ENCODE measurements at regions not wholly inside any gene's neighbourhood (a gene's known extent, or its start where the extent isn't known, plus 50 kb on each side); places are given as distances from the start of the nearest gene placed in this dataset.

GRCh38 chr1:168782559-168783116 is 53.6 kb upstream of the DPT start:
- DNase-seq: no peak

- DNase-seq: no peak
These were observed 54.6 kb upstream of the DPT start for GRCh38 chr1:168783458-168784210.

GRCh38 chr1:168786476-168787330 is 57.7 kb upstream of the DPT start:
- DNase-seq: no peak

- DNase-seq: no peak
These were observed 59.3 kb upstream of the DPT start for GRCh38 chr1:168788258-168788657.

GRCh38 chr1:168789501-168789900 is 60.5 kb upstream of the DPT start:
- no peak for DNase-seq

GRCh38 chr1:168792142-168792541 is 63.1 kb upstream of the DPT start:
- DNase-seq: no peak

GRCh38 chr1:168792592-168793125 is 63.7 kb upstream of the DPT start:
- no peak for DNase-seq

GRCh38 chr1:168794057-168794456 is 65.1 kb upstream of the DPT start:
- DNase-seq: no peak

GRCh38 chr1:168795681-168796080 is 66.7 kb upstream of the DPT start:
- DNase-seq: no peak

GRCh38 chr1:168799927-168800605 is 71.1 kb upstream of the DPT start:
- no peak for DNase-seq

- DNase-seq: no peak
These were observed 72.2 kb upstream of the DPT start for GRCh38 chr1:168801032-168801745.

- DNase-seq: no peak
These were observed 75.0 kb upstream of the DPT start for GRCh38 chr1:168803806-168804510.

- no peak for DNase-seq
These were observed 77.9 kb upstream of the DPT start for GRCh38 chr1:168806952-168807351.

GRCh38 chr1:168811176-168811575 is 82.2 kb upstream of the DPT start:
- DNase-seq: no peak

GRCh38 chr1:168819668-168820067 is 90.7 kb upstream of the DPT start:
- DNase-seq: no peak

GRCh38 chr1:168821434-168821833 is 92.4 kb upstream of the DPT start:
- no peak for DNase-seq

GRCh38 chr1:168822911-168823310 is 93.9 kb upstream of the DPT start:
- DNase-seq: no peak

GRCh38 chr1:168823988-168824387 is 95.0 kb upstream of the DPT start:
- no peak for DNase-seq

GRCh38 chr1:168824418-168825065 is 95.5 kb upstream of the DPT start:
- no peak for DNase-seq

- no peak for DNase-seq
These were observed 96.1 kb upstream of the DPT start for GRCh38 chr1:168825129-168825528.

- DNase-seq: no peak
These were observed 96.8 kb upstream of the DPT start for GRCh38 chr1:168825820-168826219.

Data from SHP77 (cell line).